ENCODE measurements at regions not wholly inside any gene's neighbourhood (a gene's known extent, or its start where the extent isn't known, plus 50 kb on each side); places are given as distances from the start of the nearest gene placed in this dataset.

GRCh38 chr10:28853195-28853594 is 175.9 kb downstream of the BAMBI start:
- no peak for DNase-seq (ENCODE audit: low read depth in 2 of 3, low spot score in 1 of 3)

GRCh38 chr10:28857164-28857563 is 179.8 kb downstream of the BAMBI start:
- DNase-seq (ENCODE audit: low read depth in 2 of 3, low spot score in 1 of 3): no peak

GRCh38 chr10:28858646-28859045 is 181.3 kb downstream of the BAMBI start:
- DNase-seq (ENCODE audit: low read depth in 2 of 3, low spot score in 1 of 3): no peak

GRCh38 chr10:28859791-28860190 is 182.5 kb downstream of the BAMBI start:
- no peak for DNase-seq (ENCODE audit: low read depth in 2 of 3, low spot score in 1 of 3)

- no peak for DNase-seq (ENCODE audit: low read depth in 2 of 3, low spot score in 1 of 3)
Measured at GRCh38 chr10:28862219-28862618, 184.9 kb downstream of the BAMBI start.

DNA sequence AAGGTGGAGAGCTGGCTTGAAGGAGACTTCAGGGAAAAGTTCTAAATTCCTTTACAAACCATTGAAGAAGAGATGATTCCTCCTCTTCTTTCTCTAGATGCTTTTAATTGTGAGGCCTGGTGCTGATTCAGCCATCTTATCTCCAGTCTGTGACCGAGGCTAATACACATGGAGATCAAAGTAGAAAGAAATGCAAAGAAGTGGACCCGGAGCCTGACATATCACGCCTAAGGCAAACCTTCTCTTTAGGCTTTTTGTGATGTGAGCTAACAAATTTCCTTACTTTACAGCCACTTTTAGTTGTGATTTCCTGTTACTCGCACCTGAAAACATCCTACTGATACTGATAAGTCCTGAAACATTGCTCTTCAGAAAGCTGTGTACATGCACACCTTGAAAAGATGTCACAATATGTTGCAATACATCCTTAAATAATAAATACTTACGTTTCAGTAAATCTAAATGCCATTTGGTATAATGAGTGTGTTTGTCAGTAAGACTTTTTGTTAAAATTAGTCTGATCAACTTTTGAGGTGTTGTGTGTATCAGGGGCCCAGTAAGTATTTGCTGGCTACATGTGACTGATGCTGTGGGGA is 192.4 kb downstream of the BAMBI start:
- DNase-seq (ENCODE audit: low read depth in 2 of 3, low spot score in 1 of 3): no peak

DNA sequence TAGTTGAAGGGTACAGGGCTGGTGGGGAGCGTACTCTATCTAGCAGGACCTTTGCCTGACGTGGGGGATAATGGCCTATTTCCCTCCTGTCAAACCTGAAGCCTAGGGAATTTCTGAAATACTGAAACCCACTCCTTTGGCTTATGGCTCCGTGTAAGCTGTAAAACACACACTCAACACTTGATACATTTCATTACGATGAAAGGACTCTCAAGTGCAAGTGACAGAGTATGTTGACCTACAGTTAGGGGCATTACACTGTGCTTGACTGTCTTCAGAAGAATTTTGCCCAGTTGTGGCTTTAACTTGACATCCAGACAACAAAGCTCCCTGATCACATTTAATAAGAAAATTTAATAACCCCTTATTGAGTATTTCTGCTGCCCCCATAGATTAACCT is 194.3 kb downstream of the BAMBI start:
- no peak for DNase-seq (ENCODE audit: low read depth in 2 of 3, low spot score in 1 of 3)

GRCh38 chr10:28872587-28873165 is 195.4 kb downstream of the BAMBI start:
- no peak for DNase-seq (ENCODE audit: low read depth in 2 of 3, low spot score in 1 of 3)

- no peak for DNase-seq (ENCODE audit: low read depth in 2 of 3, low spot score in 1 of 3)
Measured at GRCh38 chr10:28873540-28873939, 196.2 kb downstream of the BAMBI start.

- DNase-seq (ENCODE audit: low read depth in 2 of 3, low spot score in 1 of 3): no peak
Measured at GRCh38 chr10:28874210-28874609, 196.9 kb downstream of the BAMBI start.

- DNase-seq (ENCODE audit: low read depth in 2 of 3, low spot score in 1 of 3): no peak
Measured at GRCh38 chr10:28875549-28876081, 198.3 kb downstream of the BAMBI start.

- no peak for DNase-seq (ENCODE audit: low read depth in 2 of 3, low spot score in 1 of 3)
Measured at GRCh38 chr10:28878236-28878970, 201.1 kb downstream of the BAMBI start.

GRCh38 chr10:28879246-28879645 is 201.9 kb downstream of the BAMBI start:
- no peak for DNase-seq (ENCODE audit: low read depth in 2 of 3, low spot score in 1 of 3)

DNA sequence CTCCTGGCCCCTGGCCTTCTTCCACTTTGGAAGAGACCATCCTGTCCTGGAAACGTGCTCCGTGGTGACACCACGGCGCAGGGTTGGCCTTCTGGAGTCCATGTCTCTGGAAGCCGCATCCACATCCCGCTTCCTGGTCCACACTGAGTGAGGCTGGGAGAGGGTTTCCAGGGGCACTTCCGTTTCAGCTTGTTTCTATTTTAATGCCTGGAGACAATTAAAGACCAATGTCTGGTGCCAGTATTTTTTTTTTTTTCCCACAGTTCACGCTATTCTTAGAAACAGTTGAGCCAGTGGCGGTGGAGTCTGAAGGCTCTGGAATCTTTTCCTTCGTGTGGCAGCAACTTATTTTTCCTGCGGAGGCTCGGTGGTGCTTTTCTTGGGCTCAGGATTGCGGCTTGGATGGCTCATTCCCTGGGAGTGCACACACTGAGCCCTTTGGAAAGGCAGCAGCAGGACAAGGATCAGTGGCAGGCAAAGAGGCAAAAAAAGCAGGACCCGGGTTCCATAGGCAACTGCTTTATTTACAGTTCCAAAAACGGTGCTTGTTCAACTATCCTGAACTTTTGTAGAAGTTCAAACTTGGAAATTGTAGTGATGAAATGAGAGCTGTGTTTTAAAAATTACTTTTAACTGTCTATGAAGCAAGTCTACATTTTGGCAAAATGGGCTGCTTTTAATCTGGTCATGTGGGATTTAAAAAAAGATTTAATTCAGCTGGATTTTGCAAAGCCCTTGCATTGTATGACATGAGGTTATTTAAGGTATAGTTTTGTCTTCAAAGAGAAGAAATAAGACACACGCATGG is 202.8 kb downstream of the BAMBI start:
- no peak for DNase-seq (ENCODE audit: low read depth in 2 of 3, low spot score in 1 of 3)

DNA sequence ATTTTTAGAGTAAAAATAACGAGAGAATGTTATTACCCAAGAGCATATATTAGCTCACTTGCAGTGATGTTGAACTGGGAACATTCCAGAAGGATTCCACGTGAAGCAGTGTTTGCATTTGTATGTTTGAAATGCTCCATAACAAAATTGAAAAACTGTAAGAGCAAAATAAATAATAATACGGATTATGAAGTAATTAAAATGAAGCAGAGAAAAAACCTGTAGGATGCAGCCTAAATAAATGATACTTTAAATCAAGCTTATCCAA is 203.3 kb downstream of the BAMBI start:
- DNase-seq (ENCODE audit: low read depth in 2 of 3, low spot score in 1 of 3): no peak

- DNase-seq (ENCODE audit: low read depth in 2 of 3, low spot score in 1 of 3): no peak
Measured at GRCh38 chr10:28881171-28881882, 204.0 kb downstream of the BAMBI start.

GRCh38 chr10:28883741-28884423 is 206.6 kb downstream of the BAMBI start:
- no peak for DNase-seq (ENCODE audit: low read depth in 2 of 3, low spot score in 1 of 3)

DNA sequence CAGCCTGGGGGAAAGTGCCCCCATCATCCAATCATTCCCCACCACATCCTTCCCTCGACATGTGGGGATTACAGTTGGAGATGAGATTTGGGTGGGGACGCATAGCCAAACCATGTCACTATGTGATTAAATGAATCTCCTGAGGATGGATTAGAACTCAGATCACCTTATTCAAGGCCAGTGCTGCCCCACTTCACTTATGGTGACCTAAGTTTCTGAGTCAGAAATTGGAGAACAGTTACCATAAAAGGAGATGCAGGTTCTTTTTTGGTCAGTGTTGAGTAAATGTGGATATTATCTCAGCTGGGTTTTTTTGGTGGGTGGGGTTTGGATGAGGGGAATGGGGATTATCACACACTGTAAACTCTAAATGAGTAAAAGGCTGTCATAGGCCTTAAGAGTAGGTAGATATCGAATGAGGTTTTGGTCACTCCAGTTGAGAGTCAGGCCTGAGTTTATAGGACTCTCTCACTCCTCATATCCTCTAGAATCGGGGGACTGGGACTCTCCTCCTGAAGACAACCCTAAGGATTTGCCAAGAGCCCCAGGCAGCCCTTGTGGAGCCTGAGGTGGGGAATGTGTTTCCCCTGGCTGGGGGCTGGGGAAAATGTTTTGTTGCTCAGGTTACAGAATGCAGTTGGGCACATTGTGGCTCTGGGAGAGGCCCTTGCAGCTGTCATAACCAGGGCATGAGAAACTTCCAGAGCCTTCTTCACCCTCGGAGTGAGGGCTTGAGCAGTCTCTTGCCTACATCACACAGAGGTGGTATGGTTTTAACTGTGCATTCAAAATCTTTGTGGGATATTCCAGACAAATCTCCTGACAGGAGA is 213.0 kb downstream of the BAMBI start:
- DNase-seq (ENCODE audit: low read depth in 2 of 3, low spot score in 1 of 3): no peak

DNA sequence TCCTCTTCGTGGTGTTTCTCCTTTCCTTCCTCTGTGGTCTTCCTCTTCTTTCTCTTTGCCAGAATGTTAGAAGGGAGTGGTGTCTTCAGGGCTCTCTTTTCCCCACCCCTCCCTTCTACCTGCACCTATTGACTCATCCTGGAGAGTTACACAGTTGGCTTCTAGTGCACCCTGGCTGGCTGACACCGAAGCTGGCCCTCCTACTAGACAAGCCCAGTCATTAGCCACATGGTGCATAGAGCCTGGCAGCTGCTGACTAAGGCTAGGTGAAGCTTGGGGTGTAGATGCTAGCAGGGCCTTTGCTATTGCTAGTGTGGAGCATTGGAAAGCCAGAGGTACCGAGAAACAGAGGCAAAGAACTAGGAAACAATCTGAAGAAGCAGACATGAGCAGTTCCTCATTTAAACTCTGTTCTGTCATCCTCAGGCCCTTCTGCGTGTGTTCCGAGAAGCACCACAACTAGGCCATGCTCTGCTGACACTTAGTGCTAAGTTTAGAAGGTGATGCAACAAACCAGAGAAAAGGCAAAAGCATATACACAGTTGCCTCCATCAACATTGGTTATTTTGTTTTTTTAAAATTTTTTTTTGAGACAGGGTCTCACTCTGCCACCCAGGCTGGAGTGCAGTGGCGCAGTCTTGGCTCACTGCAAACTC is 213.9 kb downstream of the BAMBI start:
- no peak for DNase-seq (ENCODE audit: low read depth in 2 of 3, low spot score in 1 of 3)

All from stimulated activated CD4-positive, alpha-beta T cell treated with anti-CD3 and anti-CD28 coated beads, Interleukin-12 subunit alpha, Interleukin-12 subunit beta, amount 100 ng/mL, for 48 hours (primary cell).